IMR-90 (cell line): ENCODE measurements at regions not wholly inside any gene's neighbourhood (a gene's known extent, or its start where the extent isn't known, plus 50 kb on each side); places are given as distances from the start of the nearest gene placed in this dataset.
"Not testable (repeated sequence)": the region's sequence is repeated elsewhere in the genome, so short reads cannot be mapped to it uniquely, and the experiment has no call there.

ENCODE experiments used
- ATAC-seq: fragments of 200-7000 bp; cut with Tn5 transposase; 2 replicates; pipeline ENCODE4 v1.9.1; 2020; ENCODE audit warnings: low read depth, mild to moderate bottlenecking, moderate library complexity
- BruUV-seq: library from RNA; stranded (reverse); fragments of 400-500 nt; replicated peaks from 2 replicates; lab custom pipeline; 2021; lab: Mats Ljungman, UMichigan
- CTCF ChIA-PET: fragments of 300-600 bp; formaldehyde crosslinking; extraction: SDS; loops from one replicate; lab custom pipeline; 2021; ENCODE audit warnings: antibody characterized with exemption; lab: Yijun Ruan, JAX
- POLR2A ChIA-PET: fragments of 300-600 bp; sonication (Branson Sonifier 250); formaldehyde crosslinking; loops from one replicate; lab custom pipeline; 2022; ENCODE audit warnings: antibody characterized with exemption; ENCODE audit not compliant: unreplicated experiment; lab: Charles Lee
- DNase-seq: peaks from one replicate; pipeline ENCODE4 v3.0.0; 2013
- H2AFZ ChIP-seq: replicated peaks from 2 replicates; pipeline ENCODE3; 2013; ENCODE audit warnings: low read length, mild to moderate bottlenecking; ENCODE audit not compliant: poor library complexity
- H2AK5ac ChIP-seq: 2 replicates; pipeline ENCODE4 v1.6.1; 2013; ENCODE audit warnings: low read depth, low read length, inconsistent platforms
- H2AK9ac ChIP-seq: replicated peaks from 2 replicates; pipeline ENCODE3; 2013; ENCODE audit warnings: mild to moderate bottlenecking, low read depth, low read length, moderate library complexity; ENCODE audit not compliant: poor library complexity
- H2BK120ac ChIP-seq: 2 replicates; pipeline ENCODE4 v1.6.1; 2013; ENCODE audit warnings: low read depth, low read length, inconsistent platforms
- H2BK15ac ChIP-seq: 3 replicates; pipeline ENCODE4 v1.6.1; 2013; ENCODE audit warnings: low read depth, low read length, inconsistent platforms
- H2BK20ac ChIP-seq: 2 replicates; pipeline ENCODE4 v1.6.1; 2013; ENCODE audit warnings: low read depth, mild to moderate bottlenecking, inconsistent platforms, low read length, moderate library complexity
- H2BK5ac ChIP-seq: 2 replicates; pipeline ENCODE4 v1.6.1; 2013; ENCODE audit warnings: mild to moderate bottlenecking, low read depth, low read length, inconsistent platforms; ENCODE audit not compliant: poor library complexity, severe bottlenecking
- H3K14ac ChIP-seq: replicated peaks from 2 replicates; pipeline ENCODE4 v1.6.1; 2013; ENCODE audit warnings: low read depth, low read length, inconsistent platforms
- H3K18ac ChIP-seq: 2 replicates; pipeline ENCODE4 v1.6.1; 2013; ENCODE audit warnings: low read depth, low read length, control low read depth
- H3K23ac ChIP-seq: 2 replicates; pipeline ENCODE4 v1.6.1; 2013; ENCODE audit warnings: low read depth, low read length, inconsistent platforms
- H3K27ac ChIP-seq: 2 replicates; pipeline ENCODE4 v1.5.1; 2013; ENCODE audit warnings: mild to moderate bottlenecking, control low read depth, low read length; ENCODE audit not compliant: insufficient read depth
- H3K27me3 ChIP-seq: 2 replicates; pipeline ENCODE4 v1.6.1; 2013; ENCODE audit warnings: low read length; ENCODE audit not compliant: control insufficient read depth, insufficient read depth
- H3K36me3 ChIP-seq: 2 replicates; pipeline ENCODE4 v1.6.1; 2013; ENCODE audit warnings: low read length, mixed read lengths; ENCODE audit not compliant: control insufficient read depth, insufficient read depth
- H3K4ac ChIP-seq: 2 replicates; pipeline ENCODE4 v1.6.1; 2013; ENCODE audit warnings: low read depth, low read length, inconsistent platforms
- H3K4me1 ChIP-seq: 2 replicates; pipeline ENCODE4 v1.6.1; 2013; ENCODE audit warnings: low read length, mixed read lengths; ENCODE audit not compliant: control insufficient read depth, insufficient read depth
- H3K4me2 ChIP-seq: 2 replicates; pipeline ENCODE4 v1.6.1; 2013; ENCODE audit warnings: low read depth, mild to moderate bottlenecking, control low read depth, low read length, moderate library complexity
- H3K4me3 ChIP-seq: 2 replicates; pipeline ENCODE4 v1.5.1; 2013; ENCODE audit warnings: low read depth, mild to moderate bottlenecking, control low read depth, low read length, moderate library complexity; ENCODE audit not compliant: insufficient read depth
- H3K56ac ChIP-seq: 2 replicates; pipeline ENCODE4 v1.6.1; 2013; ENCODE audit warnings: low read length, inconsistent platforms; ENCODE audit not compliant: insufficient read depth; ENCODE audit errors: extremely low read depth
- H3K79me1 ChIP-seq, 2 experiments: 2 replicates each; pipeline ENCODE4 v1.6.1; 2013; ENCODE audit warnings: low read length in 2 of 2, inconsistent platforms in 1 of 2, low read depth in 1 of 2
- H3K9ac ChIP-seq: 2 replicates; pipeline ENCODE4 v1.6.1; 2013; ENCODE audit warnings: low read depth, low read length, control low read depth
- H3K9me1 ChIP-seq: 2 replicates; pipeline ENCODE4 v1.6.1; 2013; ENCODE audit warnings: low read length, inconsistent platforms; ENCODE audit not compliant: insufficient read depth
- H3K9me3 ChIP-seq: 2 replicates; pipeline ENCODE4 v1.6.1; 2013; ENCODE audit warnings: low read length; ENCODE audit not compliant: control insufficient read depth, insufficient read depth
- H4K20me1 ChIP-seq: 2 replicates; pipeline ENCODE4 v1.6.1; 2013; ENCODE audit warnings: low read length, inconsistent platforms; ENCODE audit not compliant: insufficient read depth
- H4K5ac ChIP-seq: 2 replicates; pipeline ENCODE4 v1.6.1; 2013; ENCODE audit warnings: mild to moderate bottlenecking, low read depth, low read length, control low read depth
- H4K8ac ChIP-seq, 2 experiments: 2 replicates each; pipeline ENCODE4 v1.6.1; 2013; ENCODE audit warnings: low read depth in 2 of 2, low read length in 2 of 2, control low read depth in 1 of 2, inconsistent platforms in 1 of 2
- H4K91ac ChIP-seq: 2 replicates; pipeline ENCODE4 v1.6.1; 2013; ENCODE audit warnings: low read depth, low read length, inconsistent platforms; ENCODE audit not compliant: insufficient read depth
- CHD1 ChIP-seq: IDR thresholded peaks from 2 replicates; pipeline ENCODE4 v1.6.1; 2012; ENCODE audit warnings: low read depth, low read length, improper control_type of control experiment
- RAD21 ChIP-seq: IDR thresholded peaks from 2 replicates; pipeline ENCODE4 v1.6.1; 2012; ENCODE audit warnings: low read length, improper control_type of control experiment
- WGBS, 2 experiments: methylation state at CpG; one replicate each; pipeline versions ENCODE4 v1.1.5 to v1.1.7; 2013; ENCODE audit warnings: missing lambda C conversion rate in 2 of 2; ENCODE audit not compliant: insufficient read length in 1 of 2; ENCODE audit errors: extremely low coverage in 2 of 2; 5-methylcytosine and 5-hydroxymethylcytosine counted together
- dilution Hi-C: fragments of 300-500 bp; cut with HindIII; formaldehyde crosslinking; loops from one replicate; pipeline ENCODE4 v1.14.3; 2018; ENCODE audit warnings: low sequenced_read_pairs; ENCODE audit not compliant: unreplicated experiment
- in situ Hi-C: fragments of 300-500 bp; cut with MboI; formaldehyde crosslinking; loops from 3 replicates; pipeline ENCODE4 v1.14.3; 2019; ENCODE audit warnings: low sequenced_read_pairs, inconsistent platforms, mixed read lengths
- intact Hi-C: fragments of 100-400 bp; cut with micrococcal nuclease; formaldehyde crosslinking; loops from 2 replicates; pipeline ENCODE4 v1.10.0; 2022
- TF ChIP-seq, protein P1 (sequence below): fragments of 150-350 bp; IDR thresholded peaks from 2 replicates; pipeline ENCODE4 v1.6.1; 2016; ENCODE audit warnings: low read depth, mild to moderate bottlenecking, low read length, moderate library complexity, borderline replicate concordance
- TF ChIP-seq, protein P2 (sequence below): conservative IDR thresholded peaks from 2 replicates; pipeline ENCODE4 v1.5.1; 2012; ENCODE audit warnings: mild to moderate bottlenecking, low read depth, low read length, improper control_type of control experiment

DNA sequence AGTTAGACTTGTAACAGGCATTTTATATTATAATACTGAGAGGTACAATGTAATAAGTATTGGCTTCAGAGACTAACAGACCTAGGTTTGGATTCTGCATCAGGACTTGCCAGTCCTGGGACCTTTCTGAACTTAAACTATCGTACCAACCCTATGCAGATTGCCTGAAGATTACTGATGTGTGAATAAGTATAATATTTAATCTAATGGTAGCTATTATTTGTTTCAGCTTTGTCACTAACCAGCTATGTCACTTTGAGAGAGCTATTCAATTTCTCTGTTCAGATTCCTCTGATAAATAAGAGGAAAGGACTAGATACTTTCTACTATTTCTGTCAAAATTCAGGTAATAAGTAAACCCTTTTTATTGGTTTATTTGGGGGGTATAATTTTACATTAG is 184.4 kb upstream of the NECTIN3 start:
- Histone ChIP-seq H3K9ac (no peak overlapping the region), H2BK120ac (no peak overlapping the region), H3K23ac (no peak overlapping the region), H3K27me3 (no peaks in the 10 kb centered on the region), H2BK20ac (no peak overlapping the region), H3K79me1 (no peaks in the 10 kb centered on the region), H3K4ac (no peak overlapping the region), H4K8ac (no peak overlapping the region), H4K5ac (no peak overlapping the region), H2BK5ac (no peak overlapping the region), H3K36me3 (no peaks in the 10 kb centered on the region), H3K9me1 (no peaks in the 10 kb centered on the region), H4K91ac (no peak overlapping the region), H2AK9ac (no peak overlapping the region), H3K56ac (no peak overlapping the region), H4K20me1 (no peaks in the 10 kb centered on the region), H3K27ac (no peak overlapping the region), H2AK5ac (no peak overlapping the region), H3K4me3 (no peak overlapping the region), H3K4me2 (no peak overlapping the region), H3K14ac (no peak overlapping the region), H3K4me1 (no peaks in the 10 kb centered on the region), H2AFZ (no peak overlapping the region), H2BK15ac (no peak overlapping the region), H3K9me3 (no peaks in the 10 kb centered on the region), H3K18ac (no peak overlapping the region)
- ATAC-seq (no peak), DNase-seq (no peak)
- TF ChIP-seq, protein P1, sequence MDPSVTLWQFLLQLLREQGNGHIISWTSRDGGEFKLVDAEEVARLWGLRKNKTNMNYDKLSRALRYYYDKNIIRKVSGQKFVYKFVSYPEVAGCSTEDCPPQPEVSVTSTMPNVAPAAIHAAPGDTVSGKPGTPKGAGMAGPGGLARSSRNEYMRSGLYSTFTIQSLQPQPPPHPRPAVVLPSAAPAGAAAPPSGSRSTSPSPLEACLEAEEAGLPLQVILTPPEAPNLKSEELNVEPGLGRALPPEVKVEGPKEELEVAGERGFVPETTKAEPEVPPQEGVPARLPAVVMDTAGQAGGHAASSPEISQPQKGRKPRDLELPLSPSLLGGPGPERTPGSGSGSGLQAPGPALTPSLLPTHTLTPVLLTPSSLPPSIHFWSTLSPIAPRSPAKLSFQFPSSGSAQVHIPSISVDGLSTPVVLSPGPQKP = no peak
- TF ChIP-seq CHD1 (no peak), RAD21 (no peak)
- TF ChIP-seq, protein P2, sequence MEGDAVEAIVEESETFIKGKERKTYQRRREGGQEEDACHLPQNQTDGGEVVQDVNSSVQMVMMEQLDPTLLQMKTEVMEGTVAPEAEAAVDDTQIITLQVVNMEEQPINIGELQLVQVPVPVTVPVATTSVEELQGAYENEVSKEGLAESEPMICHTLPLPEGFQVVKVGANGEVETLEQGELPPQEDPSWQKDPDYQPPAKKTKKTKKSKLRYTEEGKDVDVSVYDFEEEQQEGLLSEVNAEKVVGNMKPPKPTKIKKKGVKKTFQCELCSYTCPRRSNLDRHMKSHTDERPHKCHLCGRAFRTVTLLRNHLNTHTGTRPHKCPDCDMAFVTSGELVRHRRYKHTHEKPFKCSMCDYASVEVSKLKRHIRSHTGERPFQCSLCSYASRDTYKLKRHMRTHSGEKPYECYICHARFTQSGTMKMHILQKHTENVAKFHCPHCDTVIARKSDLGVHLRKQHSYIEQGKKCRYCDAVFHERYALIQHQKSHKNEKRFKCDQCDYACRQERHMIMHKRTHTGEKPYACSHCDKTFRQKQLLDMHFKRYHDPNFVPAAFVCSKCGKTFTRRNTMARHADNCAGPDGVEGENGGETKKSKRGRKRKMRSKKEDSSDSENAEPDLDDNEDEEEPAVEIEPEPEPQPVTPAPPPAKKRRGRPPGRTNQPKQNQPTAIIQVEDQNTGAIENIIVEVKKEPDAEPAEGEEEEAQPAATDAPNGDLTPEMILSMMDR = no peak
- BruUV-seq = no TSS peak
- ChIA-PET POLR2A (no interaction called here), CTCF (no interaction called here)
- intact Hi-C loops (no loop called here), dilution Hi-C loops (no loop called here), in situ Hi-C loops (no loop called here)
- no CpG with 5 or more reads among the region's 1 CpG for WGBS, 2 experiments

DNA sequence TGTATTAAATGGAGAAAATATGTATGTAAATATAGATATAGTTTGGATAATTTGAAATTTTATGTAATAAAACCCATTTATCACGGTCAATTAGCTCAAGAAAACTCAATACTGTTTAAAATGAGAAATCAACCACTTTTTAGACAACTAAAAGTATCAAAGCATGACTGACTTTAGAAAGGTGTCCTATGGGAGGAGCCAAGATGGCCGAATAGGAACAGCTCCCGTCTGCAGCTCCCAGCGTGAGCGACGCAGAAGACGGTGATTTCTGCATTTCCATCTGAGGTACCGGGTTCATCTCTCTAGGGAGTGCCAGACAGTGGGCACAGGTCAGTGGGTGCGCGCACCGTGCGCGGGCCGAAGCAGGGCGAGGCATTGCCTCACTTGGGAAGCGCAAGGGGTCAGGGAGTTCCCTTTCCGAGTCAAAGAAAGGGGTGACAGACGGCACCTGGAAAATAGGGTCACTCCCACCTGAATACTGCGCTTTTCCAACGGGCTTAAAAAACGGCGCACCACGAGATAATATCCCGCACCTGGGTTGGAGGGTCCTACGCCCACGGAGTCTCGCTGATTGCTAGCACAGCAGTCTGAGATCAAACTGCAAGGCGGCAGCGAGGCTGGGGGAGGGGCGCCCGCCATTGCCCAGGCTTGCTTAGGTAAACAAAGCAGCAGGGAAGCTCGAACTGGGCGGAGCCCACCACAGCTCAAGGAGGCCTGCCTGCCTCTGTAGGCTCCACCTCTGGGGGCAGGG is 182.8 kb upstream of the NECTIN3 start:
- H2BK15ac ChIP-seq, H3K18ac ChIP-seq, H2BK20ac ChIP-seq, DNase-seq, ATAC-seq, POLR2A ChIA-PET, H3K14ac ChIP-seq, H3K9ac ChIP-seq, H4K91ac ChIP-seq, H3K56ac ChIP-seq, H3K4ac ChIP-seq, in situ Hi-C loops, H4K20me1 ChIP-seq, H4K8ac ChIP-seq, H2AFZ ChIP-seq, CTCF ChIA-PET, dilution Hi-C loops, H3K27me3 ChIP-seq, H3K36me3 ChIP-seq, H3K4me2 ChIP-seq, H2AK5ac ChIP-seq, H4K5ac ChIP-seq, H3K23ac ChIP-seq, intact Hi-C loops, BruUV-seq, H3K4me3 ChIP-seq, H2BK120ac ChIP-seq, H2BK5ac ChIP-seq, H3K4me1 ChIP-seq, H2AK9ac ChIP-seq, H3K79me1 ChIP-seq, H3K9me1 ChIP-seq, H3K9me3 ChIP-seq, H3K27ac ChIP-seq: not testable (repeated sequence)
- WGBS, 2 experiments = 100% methylated on average over 2 of the region's 33 CpGs; no CpG with 5 or more reads in 1 of the 2 experiments
